NCI-H82 (cell line): ENCODE measurements at regions not wholly inside any gene's neighbourhood (a gene's known extent, or its start where the extent isn't known, plus 50 kb on each side); places are given as distances from the start of the nearest gene placed in this dataset.

Experiments
- DNase-seq: peaks from one replicate; lab custom pipeline; 2025; lab: John Stamatoyannopoulos, UW

DNA sequence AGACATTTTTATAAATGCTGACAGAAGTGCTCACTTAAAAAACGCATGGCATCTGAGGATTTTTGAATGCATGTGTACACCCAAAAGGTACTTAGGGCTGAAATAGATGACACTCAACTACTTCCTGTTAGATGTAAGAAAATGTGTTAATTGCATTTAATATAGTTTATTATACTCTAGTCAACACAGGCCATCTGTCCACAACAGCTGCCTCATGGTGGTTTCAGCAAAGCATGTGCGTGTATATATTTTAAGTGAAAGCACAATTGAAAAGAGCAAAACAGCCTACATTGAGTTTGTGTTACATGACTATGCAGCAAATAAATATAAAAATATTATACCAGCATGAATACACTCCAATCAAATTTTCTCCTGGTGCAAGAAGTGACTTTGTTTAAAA lies 1233.0 kb upstream of the EYS start:
- peak; percentile 59 for DNase-seq

DNA sequence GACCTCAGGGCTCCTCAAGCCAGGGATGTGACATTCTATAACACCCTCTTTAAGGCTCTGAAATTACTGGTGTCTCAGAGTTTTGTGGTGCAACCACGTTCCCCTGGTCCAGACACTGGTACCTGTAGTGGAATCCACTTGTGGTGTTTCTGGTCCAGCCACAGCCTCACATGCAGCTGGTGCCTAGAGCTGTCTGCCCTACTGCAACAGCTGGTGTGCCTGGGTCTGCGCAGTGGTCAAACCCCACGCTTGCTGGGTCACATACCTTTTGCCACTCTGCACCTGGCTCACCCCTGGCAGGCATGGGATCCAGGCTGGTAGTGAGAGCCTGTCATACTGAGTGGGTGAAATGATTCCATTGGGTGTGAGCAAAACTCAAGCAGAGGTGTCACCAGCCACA lies 1230.2 kb upstream of the EYS start:
- DNase-seq = no peak

DNA sequence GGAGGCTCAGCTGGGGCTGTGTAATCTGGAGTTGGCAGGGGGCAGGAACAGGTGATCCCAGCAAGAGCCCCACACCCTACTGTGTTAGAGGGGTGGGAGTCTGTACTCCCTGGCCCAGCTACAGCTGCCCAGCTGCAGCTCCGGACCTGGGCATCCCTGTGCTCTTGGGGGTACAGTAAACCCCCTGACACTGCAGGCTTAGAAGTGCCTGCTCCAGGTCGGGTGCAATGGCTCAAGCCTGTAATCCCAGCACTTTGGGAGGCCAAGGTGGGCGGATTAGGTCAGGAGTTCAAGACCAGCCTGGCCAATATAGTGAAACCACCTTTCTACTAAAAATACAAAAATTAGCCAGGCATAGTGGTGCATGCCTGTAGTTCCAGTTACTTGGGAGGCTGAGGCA lies 1228.6 kb upstream of the EYS start:
- no peak for DNase-seq

- DNase-seq = no peak
Measured at GRCh38 chr6:66931787-66932186, 1224.8 kb upstream of the EYS start.

- no peak for DNase-seq
Measured at GRCh38 chr6:66930559-66931290, 1223.7 kb upstream of the EYS start.

- peak; percentile 63 for DNase-seq
Measured at GRCh38 chr6:66926060-66926459, 1219.0 kb upstream of the EYS start.

DNA sequence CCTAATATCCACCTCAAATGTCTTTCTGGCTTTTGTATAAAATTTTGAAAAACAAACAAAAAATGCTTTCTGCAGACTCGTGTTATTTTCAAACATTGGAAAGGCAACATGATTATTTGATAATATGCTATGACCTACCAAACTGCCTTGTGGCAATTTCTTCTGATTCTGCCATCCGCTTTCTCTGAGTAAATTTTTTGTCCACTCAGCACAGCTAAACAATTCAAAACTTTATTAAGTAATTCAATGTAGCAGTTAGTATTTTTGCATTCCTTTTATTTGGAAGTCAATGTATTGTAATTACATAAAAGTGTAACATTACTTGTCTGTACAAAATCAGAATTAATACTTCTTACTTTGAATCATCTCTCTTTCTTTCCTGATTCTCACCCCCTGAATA lies 1206.6 kb upstream of the EYS start:
- DNase-seq = no peak

DNA sequence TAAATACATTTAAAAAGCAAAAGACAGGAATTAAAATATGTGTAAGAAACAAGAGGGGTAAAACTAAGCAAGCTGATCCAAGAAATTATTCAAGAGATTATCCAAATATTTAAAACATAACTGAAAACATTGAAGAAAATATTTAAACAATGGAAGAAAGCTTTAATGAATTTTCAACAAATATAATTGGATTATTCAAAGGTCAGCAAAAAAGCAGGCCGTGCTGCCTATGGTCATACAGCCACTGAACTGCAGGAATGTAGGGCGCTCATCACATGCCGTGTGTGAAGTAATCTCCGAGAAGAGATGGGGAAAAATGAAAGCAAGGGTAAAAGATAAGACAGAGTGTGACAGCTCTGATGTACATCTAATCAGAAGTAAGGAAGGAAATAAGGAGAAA lies 1195.4 kb upstream of the EYS start:
- DNase-seq = no peak

DNA sequence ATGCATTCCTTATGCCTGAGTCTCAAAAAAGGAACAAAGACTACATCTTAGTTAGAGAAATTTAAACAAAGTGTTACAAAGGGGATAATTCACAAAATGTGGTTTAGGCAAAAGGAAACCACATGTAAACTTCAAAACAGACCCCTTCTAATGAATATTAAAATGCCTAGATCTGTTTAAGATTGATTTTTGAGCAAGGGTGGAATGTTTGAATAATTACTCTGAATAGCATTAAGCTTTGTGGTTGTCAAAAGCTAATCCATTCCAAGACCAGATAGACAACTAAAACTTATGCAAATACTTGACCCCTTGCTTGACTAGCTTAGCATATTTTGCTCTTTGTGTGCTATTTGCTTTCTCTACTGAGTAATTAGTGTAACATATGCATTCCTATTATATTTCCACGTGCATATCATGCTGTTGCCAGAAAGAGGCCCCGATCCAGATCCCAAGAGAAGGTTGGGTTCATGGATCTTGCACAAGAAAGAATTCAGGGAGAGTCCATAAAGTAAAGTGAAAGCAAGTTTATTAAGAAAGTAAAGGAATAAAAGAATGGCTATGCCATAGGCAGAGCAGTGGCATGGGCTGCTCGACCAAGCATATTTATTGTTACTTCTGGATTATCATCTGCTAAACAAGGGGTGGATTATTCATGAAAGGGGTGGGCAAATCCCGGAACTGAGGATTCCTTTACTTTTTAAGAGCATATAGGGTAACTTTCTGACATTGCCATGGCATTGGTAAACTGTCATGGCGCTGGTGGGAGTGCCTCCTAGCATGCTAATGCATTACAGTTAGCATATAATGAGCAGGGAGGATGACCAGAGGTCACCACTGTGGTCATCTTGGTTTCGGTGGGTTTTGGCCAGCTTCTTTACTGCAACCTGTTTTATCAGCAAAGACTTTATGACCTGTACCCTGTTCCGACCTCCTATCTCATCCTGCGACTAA lies 1193.4 kb upstream of the EYS start:
- no peak for DNase-seq

GRCh38 chr6:66897576-66897975 lies 1190.5 kb upstream of the EYS start:
- peak; percentile 3 for DNase-seq

DNA sequence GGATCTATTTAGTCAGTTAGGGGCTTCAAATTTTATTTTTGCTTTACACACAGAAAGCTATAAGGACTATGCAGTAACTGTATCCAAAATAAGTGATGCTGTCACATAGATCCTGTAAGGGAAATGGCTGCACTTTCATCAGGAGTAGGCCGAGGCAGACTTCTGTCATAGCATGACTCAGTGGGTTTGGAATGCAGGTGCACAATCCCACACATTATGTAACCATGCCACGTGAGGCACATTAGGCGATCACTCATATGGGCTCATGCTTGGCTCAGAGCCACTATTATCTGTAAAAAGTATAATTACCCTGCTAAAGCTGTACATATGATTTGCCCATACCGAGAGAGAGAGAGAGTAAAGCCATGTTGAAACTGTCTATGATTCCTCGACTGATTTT lies 1189.4 kb upstream of the EYS start:
- no peak for DNase-seq

- DNase-seq = no peak
Measured at GRCh38 chr6:66883453-66883852, 1176.4 kb upstream of the EYS start.

DNA sequence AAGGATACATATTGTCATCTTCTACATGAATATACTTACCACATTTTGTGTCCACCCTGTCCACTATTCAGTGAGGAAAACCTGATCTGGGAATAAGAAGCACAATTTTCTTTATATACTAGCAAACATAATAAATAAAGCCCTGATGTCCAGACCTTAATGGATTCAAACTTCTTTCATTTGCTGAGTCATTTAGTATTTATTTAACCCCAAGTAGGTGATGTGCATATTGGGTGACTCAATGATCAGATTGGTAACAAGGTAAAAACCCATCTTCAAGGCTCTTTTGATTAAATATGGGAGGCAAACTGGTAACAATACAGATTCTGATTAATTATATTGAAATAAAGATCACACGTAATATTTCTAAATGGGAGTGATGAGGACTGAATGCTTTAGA lies 1159.8 kb upstream of the EYS start:
- no peak for DNase-seq

- DNase-seq = no peak
Measured at GRCh38 chr6:66865771-66866170, 1158.7 kb upstream of the EYS start.

DNA sequence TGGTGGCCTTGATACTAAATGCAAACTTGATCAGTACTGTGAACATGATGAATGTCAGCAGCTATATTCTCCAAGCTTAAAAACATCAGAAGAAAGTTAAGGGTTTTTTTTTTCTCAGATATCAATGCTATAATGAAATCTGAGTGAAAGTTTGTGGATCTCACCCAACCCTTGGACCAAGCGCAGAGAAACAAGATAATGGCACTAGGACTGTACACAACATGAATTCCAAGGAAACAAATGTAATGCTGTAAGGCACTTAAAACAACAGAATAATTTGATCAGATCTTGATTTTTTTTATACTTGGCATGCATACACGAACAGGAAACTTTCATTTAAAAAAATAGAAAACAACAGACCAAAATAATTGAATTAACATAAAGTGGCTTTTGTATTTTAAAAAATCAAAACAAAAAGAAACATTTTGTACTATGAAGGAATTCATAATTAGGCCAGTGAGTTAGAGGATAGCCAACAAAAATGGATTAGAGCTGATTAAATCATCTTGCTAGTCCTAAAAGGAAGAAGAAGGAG lies 1154.0 kb upstream of the EYS start:
- DNase-seq = no peak

- no peak for DNase-seq
Measured at GRCh38 chr6:66860328-66860727, 1153.3 kb upstream of the EYS start.

GRCh38 chr6:66858196-66858595 lies 1151.2 kb upstream of the EYS start:
- no peak for DNase-seq

GRCh38 chr6:66854014-66854413 lies 1147.0 kb upstream of the EYS start:
- no peak for DNase-seq

DNA sequence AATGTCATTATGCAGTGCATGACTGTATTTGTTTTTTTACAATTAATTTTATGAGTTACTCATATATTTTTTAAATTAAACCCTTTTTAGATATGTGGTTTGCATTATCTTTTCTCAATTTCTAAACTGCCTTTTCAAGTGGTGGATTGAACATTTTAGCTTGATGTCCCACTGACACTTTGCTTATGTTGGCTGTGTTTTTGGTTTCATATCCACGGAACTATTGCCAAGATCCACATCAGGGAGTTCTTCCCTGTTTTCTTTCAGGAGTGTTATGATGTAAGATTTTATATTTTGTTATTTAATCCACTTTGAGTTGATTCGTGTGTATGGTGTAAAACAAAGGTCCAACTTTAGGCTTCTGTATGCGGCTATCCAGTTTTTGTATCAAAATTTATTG lies 1144.9 kb upstream of the EYS start:
- no peak for DNase-seq

DNA sequence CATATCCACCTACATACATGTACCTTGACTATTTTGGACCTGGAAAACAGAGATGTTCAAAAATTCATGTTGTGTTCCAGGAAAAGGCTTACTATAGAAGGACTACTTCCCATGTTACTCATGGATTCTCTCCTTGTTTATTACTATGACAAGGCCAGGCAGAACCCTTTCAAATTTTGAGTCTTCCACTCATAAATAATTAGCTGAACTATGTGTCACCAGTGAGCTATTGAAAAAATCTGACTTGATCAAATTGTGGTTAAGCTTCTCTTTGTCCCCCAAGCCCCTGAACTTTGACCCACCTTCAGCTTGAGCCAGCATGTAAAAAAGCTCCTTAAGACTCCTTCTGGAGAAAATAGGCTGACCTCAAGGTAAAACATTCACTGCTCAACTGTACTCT lies 1142.8 kb upstream of the EYS start:
- no peak for DNase-seq

- no peak for DNase-seq
Measured at GRCh38 chr6:66848244-66848953, 1141.4 kb upstream of the EYS start.

DNA sequence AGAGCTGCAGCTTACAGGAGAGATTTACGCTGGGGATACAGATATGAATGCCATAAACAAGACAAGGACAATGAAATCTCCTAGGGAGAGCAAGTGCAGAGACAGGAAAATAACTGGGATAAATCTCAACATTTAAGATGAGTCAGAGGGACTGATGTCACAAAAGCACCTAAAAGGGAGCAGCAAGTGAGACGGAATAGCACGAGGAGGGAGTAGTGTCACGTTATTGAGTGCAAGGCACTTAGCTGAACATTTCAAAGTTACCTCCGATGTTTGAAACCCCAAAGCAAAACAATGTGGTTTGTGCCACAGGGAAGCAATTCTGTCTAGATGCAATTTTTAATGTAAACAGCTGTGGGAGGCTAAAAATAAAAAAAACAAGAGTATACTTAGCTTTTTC lies 1131.7 kb upstream of the EYS start:
- DNase-seq = no peak
